ENCODE measurements at regions not wholly inside any gene's neighbourhood (a gene's known extent, or its start where the extent isn't known, plus 50 kb on each side); places are given as distances from the start of the nearest gene placed in this dataset.

- TF ChIP-seq CTCF (conservative IDR thresholded peaks at IDR 0.05; ENCODE audit: low read length) = no peak
- no peak for TF ChIP-seq EZH2phosphoT487 (IDR thresholded peaks at IDR 0.05; ENCODE audit: borderline replicate concordance, low read depth, low read length)
- Histone ChIP-seq H3K36me3 (ENCODE audit: insufficient read depth, low read length) (no peaks in the 10 kb centered on the region), H3K9me2 (ENCODE audit: insufficient read depth, low read length) (no peaks in the 10 kb centered on the region), H4K20me1 (ENCODE audit: insufficient read depth, low read length) (no peaks in the 10 kb centered on the region), H3K27ac (ENCODE audit: low read depth, low read length, poor library complexity, severe bottlenecking) (no peak overlapping the region), H3K4me1 (ENCODE audit: insufficient read depth, low read length, poor library complexity, severe bottlenecking) (no peaks in the 10 kb centered on the region), H3K9me3 (ENCODE audit: low read length) (0 out of 2 replicates have a peak, but pooled peaks cover 5% of the 10 kb centered on the region), H3K4me2 (ENCODE audit: low read length) (no peak overlapping the region), H3K4me3 (ENCODE audit: low read depth, low read length, poor library complexity, severe bottlenecking) (no peak overlapping the region), H2AFZ (ENCODE audit: low read length) (no peak overlapping the region), H3K79me2 (ENCODE audit: insufficient read depth, low read depth, low read length) (no peaks in the 10 kb centered on the region)
- ChIA-PET CTCF (ENCODE audit: unreplicated experiment) (no interaction called here), POLR2A (interaction anchor here (0.8 kb wide), 1 partner anchor 17 kb away, joined by 3 read pairs; no protein-coding TSS in a partner anchor)
- intact Hi-C loops (cut with micrococcal nuclease; ENCODE audit: unreplicated experiment) = no loop called here
- no peak for DNase-seq (ENCODE audit: low spot score)
- BruUV-seq (replicated peaks) = no TSS peak
Measured at GRCh38 chr11:37323843-37324242, 725.8 kb upstream of the RAG2 start.

DNA sequence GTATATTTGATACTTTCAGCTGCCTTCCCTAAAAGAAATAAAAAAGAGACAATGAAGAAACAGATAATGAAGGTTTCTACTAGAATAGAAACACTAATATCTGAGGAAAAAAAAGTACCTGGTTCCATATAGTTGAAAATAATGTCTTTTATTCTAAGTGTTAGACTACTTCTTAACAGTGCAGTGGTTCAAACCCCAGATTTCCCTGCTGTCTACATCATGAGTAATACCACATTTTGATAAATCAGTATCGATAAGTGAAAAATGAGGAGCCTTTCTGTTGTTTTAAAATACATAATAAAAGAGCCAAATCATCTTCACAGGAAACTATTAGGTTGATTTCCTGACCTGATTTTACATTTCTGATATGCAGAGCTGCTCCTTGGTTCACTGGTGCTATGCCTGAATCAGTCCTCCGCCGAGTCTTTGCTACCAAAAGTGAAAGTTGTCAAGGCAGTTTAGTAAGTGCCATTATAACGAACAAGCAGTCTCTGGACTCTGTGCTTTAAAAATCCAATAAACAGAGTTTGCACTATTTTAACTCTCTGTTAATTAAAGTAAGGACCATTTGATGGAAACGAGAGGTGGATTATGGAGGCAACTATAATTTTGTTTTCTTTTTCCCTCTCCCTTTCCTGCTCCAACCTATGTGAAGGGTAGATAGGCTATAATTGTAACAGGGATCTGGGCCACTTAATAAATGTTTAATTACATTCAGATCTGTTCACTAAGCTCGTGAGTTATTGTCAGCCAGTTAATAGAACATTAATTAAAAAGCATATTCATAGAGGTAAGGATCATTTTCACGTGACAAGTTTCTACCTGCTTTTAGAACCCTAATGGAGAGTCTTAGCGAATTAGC, 724.5 kb upstream of the RAG2 start:
- Histone ChIP-seq H4K20me1 (ENCODE audit: insufficient read depth, low read length) (no peaks in the 10 kb centered on the region), H3K27ac (ENCODE audit: low read depth, low read length, poor library complexity, severe bottlenecking) (no peak overlapping the region), H3K9me2 (ENCODE audit: insufficient read depth, low read length) (no peaks in the 10 kb centered on the region), H2AFZ (ENCODE audit: low read length) (no peak overlapping the region), H3K4me1 (ENCODE audit: insufficient read depth, low read length, poor library complexity, severe bottlenecking) (no peaks in the 10 kb centered on the region), H3K36me3 (ENCODE audit: insufficient read depth, low read length) (no peaks in the 10 kb centered on the region), H3K4me2 (ENCODE audit: low read length) (no peak overlapping the region), H3K79me2 (ENCODE audit: insufficient read depth, low read depth, low read length) (no peaks in the 10 kb centered on the region), H3K4me3 (ENCODE audit: low read depth, low read length, poor library complexity, severe bottlenecking) (no peak overlapping the region), H3K9me3 (ENCODE audit: low read length) (0 out of 2 replicates have a peak, but pooled peaks cover 5% of the 10 kb centered on the region)
- ChIA-PET POLR2A (interaction anchor here (1.0 kb wide), 1 partner anchor 13 kb away, joined by 3 read pairs; no protein-coding TSS in a partner anchor), CTCF (ENCODE audit: unreplicated experiment) (no interaction called here)
- no peak for DNase-seq (ENCODE audit: low spot score)
- intact Hi-C loops (cut with micrococcal nuclease; ENCODE audit: unreplicated experiment) = no loop called here
- TF ChIP-seq CTCF (conservative IDR thresholded peaks at IDR 0.05; ENCODE audit: low read length) (no peak), EZH2phosphoT487 (IDR thresholded peaks at IDR 0.05; ENCODE audit: borderline replicate concordance, low read depth, low read length) (no peak)
- BruUV-seq (replicated peaks) = no TSS peak

GRCh38 chr11:37320921-37321320, 722.9 kb upstream of the RAG2 start:
- POLR2A ChIA-PET = interaction anchor here (0.6 kb wide), 2 partner anchors 31 to 628 kb away, joined by 3 to 4 read pairs; no protein-coding TSS in a partner anchor

More at GRCh38 chr11:37320921-37321320, 722.9 kb upstream of the RAG2 start:
- H2AFZ ChIP-seq (ENCODE audit: low read length) = no peak overlapping the region
- H3K79me2 ChIP-seq (ENCODE audit: insufficient read depth, low read depth, low read length) = no peaks in the 10 kb centered on the region
- CTCF ChIA-PET (ENCODE audit: unreplicated experiment) = no interaction called here
- BruUV-seq (replicated peaks) = no TSS peak
- H3K36me3 ChIP-seq (ENCODE audit: insufficient read depth, low read length) = no peaks in the 10 kb centered on the region
- H3K9me2 ChIP-seq (ENCODE audit: insufficient read depth, low read length) = no peaks in the 10 kb centered on the region
- H3K4me3 ChIP-seq (ENCODE audit: low read depth, low read length, poor library complexity, severe bottlenecking) = no peak overlapping the region
- H3K9me3 ChIP-seq (ENCODE audit: low read length) = 0 out of 2 replicates have a peak, but pooled peaks cover 5% of the 10 kb centered on the region
- TF ChIP-seq CTCF (conservative IDR thresholded peaks at IDR 0.05; ENCODE audit: low read length) = no peak
- TF ChIP-seq EZH2phosphoT487 (IDR thresholded peaks at IDR 0.05; ENCODE audit: borderline replicate concordance, low read depth, low read length) = no peak
- intact Hi-C loops (cut with micrococcal nuclease; ENCODE audit: unreplicated experiment) = no loop called here
- H3K4me2 ChIP-seq (ENCODE audit: low read length) = no peak overlapping the region
- no peak for DNase-seq (ENCODE audit: low spot score)
- H3K27ac ChIP-seq (ENCODE audit: low read depth, low read length, poor library complexity, severe bottlenecking) = no peak overlapping the region
- H4K20me1 ChIP-seq (ENCODE audit: insufficient read depth, low read length) = no peaks in the 10 kb centered on the region
- H3K4me1 ChIP-seq (ENCODE audit: insufficient read depth, low read length, poor library complexity, severe bottlenecking) = no peaks in the 10 kb centered on the region

All from OCI-LY7 (cell line).